T47D (cell line): ENCODE measurements at regions not wholly inside any gene's neighbourhood (a gene's known extent, or its start where the extent isn't known, plus 50 kb on each side); places are given as distances from the start of the nearest gene placed in this dataset.

Experiments used
- DNase-seq, 2 experiments: peaks; one replicate each; pipeline versions ENCODE4 v3.0.0 to v3.0.0-alpha.2; 2011 to 2012; ENCODE audit warnings: low read depth in 1 of 2, low spot score in 1 of 2
- JUND ChIP-seq: IDR thresholded peaks from 2 replicates; pipeline ENCODE4 v1.6.1; 2012; ENCODE audit warnings: low read depth
- in situ Hi-C: cut with HindIII; loops from 2 replicates; pipeline ENCODE4 v1.10.0; 2016; ENCODE audit warnings: low sequenced_read_pairs, low pct_unique_long_range_greater_than_20kb

GRCh38 chr12:126361804-126362203, 1296.6 kb downstream of the AACS start:
- in situ Hi-C loops, result no loop called here
- TF ChIP-seq JUND, result no peak
- DNase-seq, result no peak

- no peak for DNase-seq
- in situ Hi-C loops, result no loop called here
- no peak for TF ChIP-seq JUND
These were observed 1297.3 kb downstream of the AACS start for GRCh38 chr12:126362493-126362892.

- no peak for TF ChIP-seq JUND
- in situ Hi-C loops, result no loop called here
- no peak for DNase-seq
These were observed 1297.7 kb downstream of the AACS start for GRCh38 chr12:126362964-126363363.

GRCh38 chr12:126369487-126370463, 1304.5 kb downstream of the AACS start:
- DNase-seq, result no peak
- no peak for TF ChIP-seq JUND
- in situ Hi-C loops, result no loop called here

- DNase-seq, result no peak
- in situ Hi-C loops, result no loop called here
- no peak for TF ChIP-seq JUND
These were observed 1318.3 kb downstream of the AACS start for GRCh38 chr12:126383506-126383905.

GRCh38 chr12:126384026-126384564, 1318.9 kb downstream of the AACS start:
- no peak for TF ChIP-seq JUND
- in situ Hi-C loops, result no loop called here
- DNase-seq, result no peak

- in situ Hi-C loops, result no loop called here
- TF ChIP-seq JUND, result no peak
- DNase-seq, result no peak
These were observed 1320.5 kb downstream of the AACS start for GRCh38 chr12:126385785-126386184.

GRCh38 chr12:126389220-126389841, 1324.1 kb downstream of the AACS start:
- no peak for DNase-seq
- in situ Hi-C loops, result no loop called here
- TF ChIP-seq JUND, result no peak

GRCh38 chr12:126389961-126390360, 1324.7 kb downstream of the AACS start:
- TF ChIP-seq JUND, result no peak
- DNase-seq, result no peak
- in situ Hi-C loops, result no loop called here

- no peak for TF ChIP-seq JUND
- in situ Hi-C loops, result no loop called here
- no peak for DNase-seq
These were observed 1325.8 kb downstream of the AACS start for GRCh38 chr12:126390969-126391566.

- in situ Hi-C loops, result no loop called here
- no peak for DNase-seq
- TF ChIP-seq JUND, result no peak
These were observed 1331.3 kb downstream of the AACS start for GRCh38 chr12:126396536-126396935.

GRCh38 chr12:126397071-126397581, 1331.9 kb downstream of the AACS start:
- TF ChIP-seq JUND, result no peak
- in situ Hi-C loops, result no loop called here
- no peak for DNase-seq
